ENCODE measurements at regions not wholly inside any gene's neighbourhood (a gene's known extent, or its start where the extent isn't known, plus 50 kb on each side); places are given as distances from the start of the nearest gene placed in this dataset.

- no peak for TF ChIP-seq CTCF (IDR thresholded peaks at IDR 0.05; ENCODE audit: low read depth, low read length, poor library complexity, severe bottlenecking)
- no peak for TF ChIP-seq EZH2phosphoT487 (IDR thresholded peaks at IDR 0.05; ENCODE audit: borderline replicate concordance, low read length)
Observed at GRCh38 chr21:32965129-32965680, 60.5 kb upstream of the OLIG2 start.

Data from DOHH2 (cell line).